ENCODE measurements at regions not wholly inside any gene's neighbourhood (a gene's known extent, or its start where the extent isn't known, plus 50 kb on each side); places are given as distances from the start of the nearest gene placed in this dataset.
A peak's percentile ranks its signal among the peaks of the same experiment; 100 is the strongest.

GRCh38 chr17:77585142-77585860 is 373.2 kb upstream of the TNRC6C start:
- H3K4me3 ChIP-seq (ENCODE audit: low read depth, low read length) = no peak overlapping the region
- DNase-seq (ENCODE audit: low read depth) = no peak

GRCh38 chr17:77590951-77591735 is 367.4 kb upstream of the TNRC6C start:
- no peak for DNase-seq (ENCODE audit: low read depth)
- no peak overlapping the region for H3K4me3 ChIP-seq (ENCODE audit: low read depth, low read length)

GRCh38 chr17:77592106-77592865 is 366.2 kb upstream of the TNRC6C start:
- DNase-seq (ENCODE audit: low read depth) = no peak

GRCh38 chr17:77593081-77593480 is 365.4 kb upstream of the TNRC6C start:
- no peak for DNase-seq (ENCODE audit: low read depth)
- no peak overlapping the region for H3K4me3 ChIP-seq (ENCODE audit: low read depth, low read length)

More at GRCh38 chr17:77592106-77592865, 366.2 kb upstream of the TNRC6C start:
- H3K4me3 ChIP-seq (ENCODE audit: low read depth, low read length) = no peak overlapping the region

GRCh38 chr17:77594416-77595209 is 363.9 kb upstream of the TNRC6C start:
- DNase-seq (ENCODE audit: low read depth) = no peak

GRCh38 chr17:77596491-77597417 is 361.7 kb upstream of the TNRC6C start:
- no peak for DNase-seq (ENCODE audit: low read depth)
- H3K4me3 ChIP-seq (ENCODE audit: low read depth, low read length) = no peak overlapping the region

More at GRCh38 chr17:77594416-77595209, 363.9 kb upstream of the TNRC6C start:
- H3K4me3 ChIP-seq (ENCODE audit: low read depth, low read length) = no peak overlapping the region

- no peak overlapping the region for H3K4me3 ChIP-seq (ENCODE audit: low read depth, low read length)
- no peak for DNase-seq (ENCODE audit: low read depth)
Measured at GRCh38 chr17:77597418-77598240, 360.9 kb upstream of the TNRC6C start.

- H3K4me3 ChIP-seq (ENCODE audit: low read depth, low read length) = no peak overlapping the region
- DNase-seq (ENCODE audit: low read depth) = no peak
Measured at GRCh38 chr17:77598241-77598620, 360.3 kb upstream of the TNRC6C start.

GRCh38 chr17:77599699-77600098 is 358.8 kb upstream of the TNRC6C start:
- no peak overlapping the region for H3K4me3 ChIP-seq (ENCODE audit: low read depth, low read length)
- DNase-seq (ENCODE audit: low read depth) = no peak

GRCh38 chr17:77600346-77600745 is 358.2 kb upstream of the TNRC6C start:
- DNase-seq (ENCODE audit: low read depth) = no peak
- no peak overlapping the region for H3K4me3 ChIP-seq (ENCODE audit: low read depth, low read length)

GRCh38 chr17:77601054-77601979 is 357.2 kb upstream of the TNRC6C start:
- no peak for DNase-seq (ENCODE audit: low read depth)
- H3K4me3 ChIP-seq (ENCODE audit: low read depth, low read length) = no peak overlapping the region

- DNase-seq (ENCODE audit: low read depth) = peak; percentile 66
Measured at GRCh38 chr17:77602062-77602746, 356.3 kb upstream of the TNRC6C start.

GRCh38 chr17:77602883-77603640 is 355.4 kb upstream of the TNRC6C start:
- H3K4me3 ChIP-seq (ENCODE audit: low read depth, low read length) = no peak overlapping the region
- no peak for DNase-seq (ENCODE audit: low read depth)

More at GRCh38 chr17:77602062-77602746, 356.3 kb upstream of the TNRC6C start:
- H3K4me3 ChIP-seq (ENCODE audit: low read depth, low read length) = no peak overlapping the region

GRCh38 chr17:77604301-77604972 is 354.1 kb upstream of the TNRC6C start:
- no peak for DNase-seq (ENCODE audit: low read depth)
- H3K4me3 ChIP-seq (ENCODE audit: low read depth, low read length) = no peak overlapping the region

GRCh38 chr17:77604973-77605313 is 353.6 kb upstream of the TNRC6C start:
- H3K4me3 ChIP-seq (ENCODE audit: low read depth, low read length) = no peak overlapping the region
- DNase-seq (ENCODE audit: low read depth) = no peak

Measured in skeletal muscle cell (primary cell).